Activated CD8-positive, alpha-beta memory T cell treated with anti-CD3 and anti-CD28 coated beads, Interleukin-2, amount 50 U/mL, for 1 hour (primary cell): ENCODE measurements at regions not wholly inside any gene's neighbourhood (a gene's known extent, or its start where the extent isn't known, plus 50 kb on each side); places are given as distances from the start of the nearest gene placed in this dataset.
"Not testable (repeated sequence)": the region's sequence is repeated elsewhere in the genome, so short reads cannot be mapped to it uniquely, and the experiment has no call there.

Experiments used
- DNase-seq: peaks from one replicate; pipeline ENCODE4 v3.0.0-alpha.2; 2020; ENCODE audit errors: extremely low read depth

DNA sequence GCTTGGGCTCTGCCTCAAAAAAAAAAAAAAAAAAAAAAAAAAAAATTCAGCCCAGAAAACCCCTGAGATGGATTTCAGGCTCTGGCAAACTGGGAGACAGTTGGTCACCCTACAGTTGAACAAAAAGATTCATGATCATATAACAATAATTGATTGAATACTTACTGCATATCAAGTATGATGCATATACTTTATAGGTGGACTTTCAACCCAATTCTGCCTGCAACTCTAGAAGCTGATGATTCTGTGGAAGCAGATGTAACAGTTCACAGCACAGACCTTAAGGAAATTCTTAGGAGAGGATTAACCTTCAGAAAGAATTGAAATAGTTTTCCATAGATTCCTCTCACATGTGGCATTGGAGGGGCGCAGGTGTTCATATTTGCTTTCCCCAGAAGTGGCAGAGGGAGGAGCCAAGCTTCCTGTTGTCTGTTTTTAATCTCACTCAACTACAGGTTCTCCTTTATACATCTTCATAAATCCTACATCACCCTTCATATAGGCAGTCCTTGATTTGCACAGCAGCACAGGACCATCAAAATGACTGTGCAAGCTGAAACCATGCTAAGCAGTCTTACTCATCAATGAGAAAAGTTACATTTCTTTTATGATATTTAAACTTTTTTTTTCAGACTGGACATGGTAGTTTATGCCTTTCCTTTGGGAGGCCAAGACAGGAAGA, 149.4 kb upstream of the KLF3 start:
- DNase-seq, result no peak

DNA sequence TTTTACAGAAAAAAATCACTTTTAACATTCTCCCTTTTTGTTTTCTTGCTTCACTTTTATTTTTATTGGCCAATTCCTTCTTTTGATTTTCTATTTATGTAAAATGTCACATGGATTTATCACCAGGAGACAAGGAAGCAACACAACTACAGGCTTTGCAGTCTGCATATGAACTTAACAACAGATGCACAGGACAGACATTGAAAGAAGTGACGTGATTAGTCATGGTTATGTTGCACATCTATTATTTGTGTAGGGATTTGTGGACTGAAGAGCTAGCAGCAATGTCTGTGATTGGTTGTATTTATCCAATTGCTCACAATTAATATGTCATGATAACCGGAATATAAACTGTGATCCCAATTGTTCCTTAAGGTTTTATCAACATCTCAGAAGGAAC, 147.8 kb upstream of the KLF3 start:
- no peak for DNase-seq

DNA sequence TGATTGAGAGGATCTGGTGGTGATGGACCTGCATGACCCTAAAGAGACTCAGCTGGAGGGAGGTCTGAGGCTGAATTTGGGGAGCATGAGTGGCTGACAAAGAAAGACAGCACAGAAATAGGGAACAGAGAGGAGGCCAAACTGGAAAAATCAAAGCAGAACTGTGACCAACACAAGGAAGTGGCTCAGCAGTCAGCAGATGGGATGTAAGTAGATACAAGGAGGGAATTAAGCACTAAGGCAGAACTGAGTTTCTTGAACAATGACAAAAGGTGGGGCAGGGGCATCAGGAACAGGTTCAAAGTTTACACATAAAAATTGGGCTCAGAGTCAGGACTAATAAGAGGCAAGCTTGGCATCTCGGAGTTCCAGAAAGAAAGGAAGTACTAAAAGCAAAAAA, 144.3 kb upstream of the KLF3 start:
- no peak for DNase-seq

DNA sequence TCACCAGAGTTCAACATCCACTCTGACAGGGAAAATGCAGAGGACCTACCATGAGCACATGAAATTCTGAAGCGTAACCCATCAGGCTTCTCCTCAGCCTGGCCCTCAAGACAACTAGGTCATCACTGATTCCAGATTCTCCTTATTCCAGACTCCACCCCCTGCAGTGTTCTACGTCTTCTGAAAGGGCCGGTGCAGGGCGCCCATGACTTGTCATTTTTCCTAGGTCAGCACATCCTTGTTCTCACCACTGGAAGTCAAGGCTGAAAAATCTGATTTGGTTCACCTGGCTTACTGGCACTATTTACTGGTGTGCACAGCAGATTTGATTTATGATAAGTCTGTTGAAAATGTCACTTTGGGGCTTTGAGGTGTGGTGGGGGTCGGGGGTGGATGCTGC, 140.9 kb upstream of the KLF3 start:
- DNase-seq, result no peak

DNA sequence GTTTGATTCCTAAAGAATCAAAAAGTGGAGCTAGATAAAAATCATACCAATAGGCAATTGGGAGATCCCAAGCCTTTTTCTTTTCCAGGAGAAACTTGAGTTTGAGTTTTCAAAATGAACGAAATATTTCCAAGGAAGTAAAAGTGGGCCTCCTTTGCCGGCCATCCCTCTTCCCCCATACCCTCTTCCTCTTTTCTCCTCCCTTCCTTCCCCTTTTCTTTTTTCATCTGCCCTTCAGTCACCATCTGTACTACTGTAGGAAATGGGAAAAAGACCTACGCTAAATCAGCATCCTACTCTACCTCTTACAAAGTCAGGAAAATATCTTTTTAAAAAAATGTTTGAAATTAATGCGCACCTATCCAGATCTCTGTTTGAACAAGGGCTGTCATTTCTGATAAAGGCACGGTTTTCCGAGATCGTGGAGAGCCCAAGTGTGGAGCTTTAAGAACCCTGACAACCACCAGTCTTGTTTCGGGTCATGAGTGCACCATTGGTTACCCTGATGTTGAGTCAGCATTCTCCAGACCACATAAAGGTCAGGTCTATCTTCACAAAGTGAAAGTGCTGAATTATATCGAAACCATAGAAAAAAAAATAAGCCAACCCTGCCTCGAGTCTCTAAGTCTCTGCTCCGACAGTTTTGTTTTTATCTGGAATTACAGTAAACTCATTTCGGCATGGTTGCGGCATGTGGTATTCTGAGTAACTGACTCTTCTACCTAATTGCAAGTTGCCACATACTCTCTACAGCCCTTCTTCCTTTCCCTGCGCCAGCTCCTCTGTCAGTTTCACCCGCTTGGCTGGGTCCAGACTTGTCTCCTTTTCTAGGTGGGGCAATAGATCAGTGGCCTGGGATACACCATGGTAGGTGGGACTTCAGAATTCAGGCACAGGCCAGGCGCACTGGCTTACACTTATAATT, 140.2 kb upstream of the KLF3 start:
- DNase-seq, result no peak

DNA sequence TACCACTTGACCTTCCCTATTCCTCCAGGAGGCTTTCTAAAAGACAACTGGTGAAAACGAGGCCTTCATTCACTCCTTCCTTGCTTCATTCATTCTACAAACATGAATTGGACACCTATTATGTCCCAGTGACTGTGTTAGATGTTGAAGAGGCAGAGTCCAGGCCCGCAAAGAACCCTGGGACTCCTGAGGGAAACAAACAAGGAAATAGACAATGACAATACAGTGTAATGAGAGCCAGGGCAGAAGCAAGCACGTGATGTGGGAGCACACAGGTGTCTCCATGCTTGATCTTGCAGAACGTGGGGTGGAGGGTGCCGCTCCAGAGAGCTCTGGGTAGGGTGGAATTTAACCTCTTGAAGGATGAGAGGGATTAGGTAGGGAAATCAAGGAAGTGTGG, 137.6 kb upstream of the KLF3 start:
- no peak for DNase-seq

DNA sequence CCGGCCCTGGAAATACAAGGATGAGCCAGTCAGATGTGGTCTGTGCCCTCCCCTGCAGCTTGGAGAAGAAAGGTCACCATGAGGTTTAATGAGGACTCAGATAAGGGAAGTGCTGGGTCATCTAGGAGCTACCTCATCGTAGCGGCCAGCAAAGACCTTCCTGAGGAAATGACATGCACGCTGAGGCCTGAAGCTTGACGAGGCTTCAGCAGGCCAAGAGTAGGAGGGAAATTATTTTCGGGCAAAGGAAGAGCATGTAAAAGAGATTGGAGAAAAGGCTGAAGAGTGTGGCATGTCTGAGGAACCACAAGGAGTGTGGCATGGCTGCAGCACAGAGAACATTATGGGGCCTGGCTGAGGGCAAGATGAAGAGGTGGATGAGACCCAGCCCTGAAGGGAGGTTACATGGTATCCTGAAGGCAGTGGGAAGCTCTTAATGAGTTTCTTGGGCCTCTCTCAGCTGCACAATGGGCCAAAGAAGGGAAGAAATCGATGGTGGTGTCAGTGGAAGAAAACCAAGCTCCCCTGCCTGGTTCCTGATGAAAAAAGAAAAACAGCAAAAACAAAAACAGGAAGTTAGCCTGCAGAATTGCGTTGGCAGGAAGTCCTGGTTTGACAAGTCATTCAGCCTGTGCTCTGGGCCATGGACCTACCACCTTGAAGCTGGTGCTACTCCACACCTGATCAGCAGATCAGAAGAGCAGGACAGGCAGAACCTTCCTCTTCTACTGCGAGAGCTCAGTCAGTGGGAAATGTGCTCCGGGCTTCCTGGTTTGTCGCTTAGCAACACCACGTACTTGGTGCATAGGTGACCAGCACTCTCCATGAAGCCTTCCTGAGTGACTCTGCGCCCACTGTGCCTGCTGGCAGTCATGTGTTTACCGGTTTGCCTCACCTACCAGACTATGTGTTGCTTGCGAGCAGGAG, 134.5 kb upstream of the KLF3 start:
- no peak for DNase-seq

DNA sequence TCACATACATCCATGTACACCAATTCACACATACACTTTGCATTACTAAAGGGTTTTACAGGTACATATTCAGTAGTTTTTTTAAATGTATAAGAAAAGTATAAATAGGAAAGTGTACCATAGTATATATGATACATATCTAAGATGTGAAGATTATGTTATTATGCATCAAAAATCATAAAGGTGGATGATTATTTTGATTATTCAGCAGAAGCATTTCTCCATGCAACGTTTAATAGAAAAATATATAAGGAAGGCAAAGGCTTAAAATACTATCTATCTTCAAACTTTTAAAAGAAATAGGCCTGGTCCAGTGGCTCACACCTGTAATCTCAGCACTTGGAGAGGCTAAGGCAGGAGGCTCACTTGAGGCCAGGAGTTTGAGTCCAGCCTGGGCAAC, 133.5 kb upstream of the KLF3 start:
- no peak for DNase-seq

DNA sequence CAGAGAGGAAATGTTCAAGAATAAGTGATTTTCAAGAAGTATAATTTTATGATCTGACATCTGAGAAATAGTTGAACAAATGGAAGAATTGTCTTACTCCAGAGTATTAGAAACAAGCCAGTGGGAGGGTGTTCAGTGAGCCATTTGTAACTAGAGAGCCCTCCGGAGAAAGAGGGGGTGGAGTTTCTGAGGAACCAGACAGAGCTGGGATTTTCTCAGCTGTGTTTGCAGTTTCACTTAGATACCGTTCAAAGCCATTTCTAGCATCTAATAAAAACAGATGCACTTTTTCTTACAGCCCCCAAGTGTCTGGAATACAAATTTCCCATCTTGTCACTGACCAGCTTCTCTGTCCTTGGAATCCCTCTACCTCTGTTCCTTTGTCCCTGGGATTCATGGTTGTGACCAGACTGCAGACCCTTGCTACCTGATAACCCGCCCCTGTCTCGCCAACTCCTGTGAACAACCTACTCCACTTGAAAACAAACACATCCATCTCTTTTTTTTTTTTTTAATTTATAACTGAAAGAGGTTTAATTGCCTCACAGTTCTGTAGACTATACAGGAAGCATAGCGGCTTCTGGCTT, 132.8 kb upstream of the KLF3 start:
- no peak for DNase-seq

DNA sequence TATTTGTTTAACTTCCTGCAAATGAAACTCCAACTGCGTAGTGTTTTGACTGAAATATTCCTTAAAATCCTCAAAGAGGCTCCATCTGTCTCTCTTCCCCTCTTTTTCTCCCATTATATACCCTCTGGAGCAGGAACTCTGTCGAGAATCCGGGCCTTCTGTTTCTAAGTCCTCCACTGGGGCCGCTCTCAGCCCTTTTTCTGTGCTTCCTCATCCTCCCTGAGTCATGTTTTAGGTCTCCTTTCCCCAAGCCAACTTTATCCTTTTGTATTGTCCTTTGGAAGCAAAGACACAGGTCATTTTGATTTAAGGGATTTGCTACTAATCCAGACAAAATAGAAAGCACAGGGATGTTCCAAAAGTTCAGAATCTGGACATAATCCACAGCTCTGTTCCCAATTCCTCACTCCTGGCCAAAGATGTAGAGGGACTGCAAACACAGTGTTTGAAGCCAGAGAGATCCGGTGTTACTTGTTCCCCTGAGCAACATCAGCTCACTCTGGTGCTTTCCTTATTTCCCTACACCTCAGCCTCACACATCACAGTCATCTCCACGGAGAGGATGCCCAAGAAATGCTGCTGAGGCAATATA, 131.0 kb upstream of the KLF3 start:
- no peak for DNase-seq

DNA sequence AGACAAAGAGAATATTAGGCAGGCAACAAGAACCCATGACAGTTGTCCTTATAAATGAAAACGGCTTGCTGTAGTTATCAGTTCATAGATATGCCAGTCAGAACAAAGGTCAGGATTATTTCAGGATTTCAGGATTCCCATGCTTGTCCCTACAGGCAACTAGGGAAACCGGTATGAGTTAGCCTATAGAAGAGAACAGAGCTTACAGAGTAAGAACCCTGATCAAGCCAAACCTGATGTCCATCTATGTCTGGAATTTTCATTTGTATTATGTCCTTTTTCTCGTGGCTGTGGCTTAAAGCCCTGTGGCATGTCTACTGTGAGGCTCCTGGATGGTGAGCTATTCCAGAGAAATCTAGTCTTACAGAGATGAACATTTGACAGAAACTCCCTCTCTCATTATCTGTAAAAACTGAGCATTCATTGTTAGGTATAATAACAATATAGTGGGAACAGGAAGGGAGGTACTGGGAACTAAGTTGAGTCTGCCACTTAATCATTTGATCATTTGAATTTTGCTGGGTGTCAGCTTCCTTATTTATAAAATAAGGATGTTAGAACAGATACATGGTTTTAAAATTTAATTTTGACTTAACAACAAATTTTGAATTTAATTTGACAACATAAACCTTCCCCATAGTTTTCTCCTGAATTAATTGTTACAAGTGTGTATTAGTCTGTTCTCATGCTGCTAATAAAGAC, 129.5 kb upstream of the KLF3 start:
- DNase-seq, result no peak

DNA sequence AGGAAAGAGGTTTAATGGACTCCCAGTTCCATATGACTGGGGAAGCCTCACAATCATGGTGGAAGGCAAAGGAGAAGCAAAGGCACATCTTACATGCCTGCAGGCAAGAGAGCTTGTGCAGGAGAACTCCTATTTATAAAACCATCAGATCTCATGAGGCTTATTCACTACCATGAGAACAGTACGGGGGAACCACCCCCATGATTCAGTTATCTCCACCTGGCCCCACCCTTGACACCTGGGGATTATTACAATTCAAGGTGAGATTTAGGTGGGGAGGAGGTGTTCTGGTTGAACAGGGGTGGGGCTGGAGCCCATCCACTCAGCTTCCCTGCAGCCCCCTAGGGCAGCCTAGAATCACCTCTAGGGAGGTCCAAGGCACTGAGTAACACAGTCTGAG, 128.9 kb upstream of the KLF3 start:
- not testable (repeated sequence) for DNase-seq

DNA sequence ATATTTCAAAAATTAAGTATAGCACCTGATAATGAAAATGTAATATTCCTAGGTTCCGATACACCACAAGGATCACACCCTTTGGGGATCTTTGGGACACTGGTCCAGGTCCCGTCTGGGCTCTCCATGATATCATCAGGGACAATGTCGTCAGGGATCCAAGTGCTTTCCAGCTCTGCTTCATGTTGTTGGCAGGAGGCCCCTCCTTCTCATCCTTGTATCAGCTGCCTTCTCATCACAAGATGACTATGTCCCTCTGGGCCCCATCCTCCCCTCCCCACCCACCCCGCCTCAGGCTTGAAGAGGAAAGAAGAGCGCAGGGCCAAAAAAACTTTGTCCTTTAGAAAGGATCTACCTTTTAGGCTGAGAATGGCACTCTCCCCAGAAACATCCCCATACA, 128.3 kb upstream of the KLF3 start:
- no peak for DNase-seq

DNA sequence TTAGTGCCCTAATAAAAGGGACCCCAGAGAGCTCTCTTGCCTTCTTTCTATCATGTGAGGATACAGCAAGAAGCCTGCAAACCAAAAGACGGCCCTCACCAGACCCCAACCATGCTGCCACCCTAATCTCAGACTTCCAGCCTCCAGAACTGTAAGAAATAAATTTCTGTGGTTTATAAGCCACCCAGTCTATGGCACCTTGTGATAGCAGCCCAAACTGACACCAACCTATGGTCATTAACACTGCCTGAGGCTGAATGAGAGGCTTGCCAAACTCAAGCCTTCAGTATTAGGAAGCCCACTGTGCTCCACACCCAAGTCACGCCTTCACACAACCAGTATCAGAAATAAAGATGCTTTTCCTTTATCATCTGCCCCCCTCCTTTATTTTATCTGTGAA, 127.3 kb upstream of the KLF3 start:
- DNase-seq, result no peak

DNA sequence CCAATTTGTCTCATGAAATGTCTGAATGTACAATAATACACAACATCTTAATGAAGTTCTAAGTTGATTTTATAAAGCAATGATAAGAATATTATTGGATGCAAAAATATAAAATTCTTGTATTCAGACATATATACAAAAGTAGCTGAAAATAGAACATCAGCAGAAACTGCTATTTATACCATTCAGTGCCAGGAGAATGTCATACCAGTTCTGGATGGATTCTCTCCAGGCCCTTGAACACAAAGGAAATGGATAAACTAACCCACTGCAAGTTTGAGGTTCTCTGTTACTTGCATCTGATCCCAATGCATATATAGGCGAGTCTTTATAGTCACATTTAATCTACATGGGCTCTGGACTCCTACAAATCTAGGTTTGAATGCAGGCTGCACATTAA, 126.3 kb upstream of the KLF3 start:
- no peak for DNase-seq

DNA sequence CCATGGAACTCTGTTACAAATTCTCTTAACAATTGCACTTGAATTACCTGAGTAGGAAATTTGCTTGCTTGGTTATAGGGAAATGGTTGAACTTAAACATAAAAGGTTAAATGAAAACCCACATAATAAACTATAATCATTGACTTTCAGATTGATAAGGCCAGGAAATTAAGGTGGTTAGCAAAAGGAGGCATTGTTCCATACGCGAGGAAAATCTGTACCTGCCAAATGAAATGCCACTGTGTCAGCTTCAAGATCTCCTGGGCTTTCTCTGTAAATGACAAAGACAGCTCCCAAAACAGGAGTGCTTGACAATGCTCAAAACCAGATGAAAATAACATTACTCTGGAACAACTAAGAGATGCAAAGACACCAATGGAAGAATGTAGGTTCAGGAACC, 125.5 kb upstream of the KLF3 start:
- no peak for DNase-seq

DNA sequence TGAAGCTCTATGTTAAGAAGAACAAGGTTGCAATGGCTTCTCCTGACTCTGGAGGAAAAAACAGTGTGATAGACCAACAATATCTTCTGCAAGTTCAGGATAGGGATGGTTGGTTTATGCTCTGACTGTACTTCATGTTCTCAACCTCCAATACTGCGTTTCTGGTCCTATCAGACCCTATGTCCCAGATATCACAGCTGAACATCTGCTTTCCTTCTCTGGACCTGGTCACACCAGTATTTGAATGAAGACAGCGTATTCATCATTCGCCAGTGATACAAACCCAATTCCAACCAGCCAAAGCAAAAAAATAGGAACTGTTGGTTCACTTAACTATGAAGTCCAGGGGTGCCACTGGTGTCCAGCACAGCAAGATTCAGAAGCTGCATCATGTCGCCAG, 124.5 kb upstream of the KLF3 start:
- no peak for DNase-seq

DNA sequence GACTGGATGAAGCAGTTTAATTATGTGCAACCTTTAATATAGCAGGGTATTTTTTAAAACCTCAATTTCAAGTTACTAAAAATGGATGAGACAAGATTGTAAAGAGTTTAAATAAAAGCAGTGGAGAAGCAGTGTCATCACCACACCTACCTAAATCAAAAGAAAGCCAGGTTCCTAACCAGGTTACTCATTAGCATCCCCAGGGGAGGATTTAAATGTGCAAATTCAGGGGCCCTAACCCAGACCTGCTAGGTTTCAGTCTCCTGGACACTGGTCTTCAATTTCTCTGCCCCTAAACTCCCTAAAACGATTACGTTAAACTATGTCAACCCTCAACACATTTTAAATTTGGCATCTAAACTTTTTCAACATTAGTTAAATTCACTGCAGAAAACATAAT, 116.9 kb upstream of the KLF3 start:
- no peak for DNase-seq

DNA sequence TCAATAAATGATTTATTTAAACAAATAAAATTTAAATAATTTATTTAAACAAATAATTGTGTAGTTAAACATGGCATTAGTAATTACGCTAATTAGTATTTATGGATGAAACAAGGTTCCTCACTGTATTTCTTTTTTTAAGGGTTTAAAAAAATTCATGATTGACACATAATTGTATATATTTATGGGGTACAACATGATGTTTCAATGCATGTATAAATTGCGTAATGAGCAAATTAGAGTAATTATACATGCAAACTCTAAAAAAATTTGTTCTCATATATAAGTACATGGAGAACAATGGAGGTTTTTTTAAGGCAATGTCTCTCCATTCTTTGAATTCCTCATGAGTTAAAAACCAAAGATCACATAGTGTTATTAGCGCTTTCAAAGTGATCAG, 115.7 kb upstream of the KLF3 start:
- DNase-seq, result no peak

DNA sequence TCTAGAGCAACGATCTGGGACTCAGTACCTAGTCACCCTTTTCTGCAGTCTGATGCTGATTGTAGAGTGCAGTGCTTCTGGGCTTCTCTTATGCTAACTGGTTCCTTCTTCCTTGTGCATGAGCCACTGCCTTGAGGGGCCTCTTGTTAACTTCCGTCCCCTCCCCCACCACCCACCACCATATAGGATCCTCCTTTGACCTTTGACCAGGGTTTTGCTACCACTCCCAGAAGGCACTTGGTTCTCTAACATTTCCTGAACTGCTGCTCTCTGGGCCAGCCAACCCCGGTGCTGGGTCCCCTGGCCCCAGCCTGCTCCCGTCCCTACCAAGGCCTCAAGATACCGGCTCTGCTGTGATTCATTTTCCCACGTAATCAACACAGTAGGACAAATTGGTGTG, 104.6 kb upstream of the KLF3 start:
- DNase-seq, result no peak

DNA sequence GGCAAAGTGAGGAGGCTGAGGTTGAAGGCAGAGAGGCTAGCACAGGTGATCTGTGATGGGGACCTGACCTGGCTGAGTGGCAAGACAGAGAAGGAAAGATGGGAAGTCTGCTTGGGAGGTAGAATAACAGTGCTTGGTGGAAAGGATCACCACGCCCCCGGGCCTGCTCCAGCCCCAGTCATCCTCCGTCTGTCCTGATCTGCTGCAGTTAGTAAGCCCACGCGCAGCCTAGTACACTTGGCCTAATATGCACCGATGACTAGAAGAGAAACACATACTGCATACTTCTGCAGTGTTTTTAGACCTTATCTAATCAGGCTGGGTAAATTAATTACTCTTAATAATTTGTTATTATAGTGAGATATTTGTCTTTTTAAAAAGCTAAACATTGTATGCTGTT, 103.7 kb upstream of the KLF3 start:
- DNase-seq, result no peak
